ENCODE measurements at regions not wholly inside any gene's neighbourhood (a gene's known extent, or its start where the extent isn't known, plus 50 kb on each side); places are given as distances from the start of the nearest gene placed in this dataset.

GRCh38 chr6:146865756-146866379, 267.1 kb downstream of the ADGB start:
- DNase-seq (ENCODE audit: extremely low read depth, low read depth) = peak; percentile 9

- DNase-seq (ENCODE audit: extremely low read depth, low read depth) = no peak
Measured at GRCh38 chr6:146866731-146867414, 268.1 kb downstream of the ADGB start.

GRCh38 chr6:146868671-146869209, 270.0 kb downstream of the ADGB start:
- no peak for DNase-seq (ENCODE audit: extremely low read depth, low read depth)

- no peak for DNase-seq (ENCODE audit: extremely low read depth, low read depth)
Measured at GRCh38 chr6:146870760-146871159, 272.0 kb downstream of the ADGB start.

- no peak for DNase-seq (ENCODE audit: extremely low read depth, low read depth)
Measured at GRCh38 chr6:146871611-146872425, 273.0 kb downstream of the ADGB start.

- no peak for DNase-seq (ENCODE audit: extremely low read depth, low read depth)
Measured at GRCh38 chr6:146872426-146872785, 273.6 kb downstream of the ADGB start.

- DNase-seq (ENCODE audit: extremely low read depth, low read depth) = no peak
Measured at GRCh38 chr6:146874278-146875018, 275.7 kb downstream of the ADGB start.

GRCh38 chr6:146875927-146876270, 277.1 kb downstream of the ADGB start:
- DNase-seq (ENCODE audit: extremely low read depth, low read depth) = no peak

GRCh38 chr6:146876271-146877151, 277.7 kb downstream of the ADGB start:
- DNase-seq (ENCODE audit: extremely low read depth, low read depth) = peak; percentile 22

- DNase-seq (ENCODE audit: extremely low read depth, low read depth) = no peak
Measured at GRCh38 chr6:146878168-146878951, 279.6 kb downstream of the ADGB start.

GRCh38 chr6:146878952-146879340, 280.2 kb downstream of the ADGB start:
- DNase-seq (ENCODE audit: extremely low read depth, low read depth) = no peak

- DNase-seq (ENCODE audit: extremely low read depth, low read depth) = no peak
Measured at GRCh38 chr6:146879406-146880117, 280.8 kb downstream of the ADGB start.

- no peak for DNase-seq (ENCODE audit: extremely low read depth, low read depth)
Measured at GRCh38 chr6:146881228-146882181, 282.7 kb downstream of the ADGB start.

GRCh38 chr6:146883640-146884531, 285.1 kb downstream of the ADGB start:
- no peak for DNase-seq (ENCODE audit: extremely low read depth, low read depth)

GRCh38 chr6:146884728-146885127, 286.0 kb downstream of the ADGB start:
- no peak for DNase-seq (ENCODE audit: extremely low read depth, low read depth)

GRCh38 chr6:146885708-146886457, 287.1 kb downstream of the ADGB start:
- no peak for DNase-seq (ENCODE audit: extremely low read depth, low read depth)

Data from NCI-H460 (cell line).